GM18508 (cell line): ENCODE measurements at regions not wholly inside any gene's neighbourhood (a gene's known extent, or its start where the extent isn't known, plus 50 kb on each side); places are given as distances from the start of the nearest gene placed in this dataset.
"Not testable (repeated sequence)": the region's sequence is repeated elsewhere in the genome, so short reads cannot be mapped to it uniquely, and the experiment has no call there.

Source experiments
- ATAC-seq: cut with Tn5 transposase; IDR thresholded peaks from one replicate; pipeline ENCODE4 v1.9.1; 2021; ENCODE audit warnings: moderate number of reproducible peaks; ENCODE audit not compliant: insufficient read depth, unreplicated experiment

- no peak for ATAC-seq
Measured at GRCh38 chr6:76612954-76613353, 540.5 kb upstream of the IMPG1 start.

- ATAC-seq, result no peak
Measured at GRCh38 chr6:76609160-76609559, 536.7 kb upstream of the IMPG1 start.

- no peak for ATAC-seq
Measured at GRCh38 chr6:76594109-76594508, 521.6 kb upstream of the IMPG1 start.

- ATAC-seq, result no peak
Measured at GRCh38 chr6:76593668-76594067, 521.2 kb upstream of the IMPG1 start.

- ATAC-seq, result no peak
Measured at GRCh38 chr6:76592566-76592965, 520.1 kb upstream of the IMPG1 start.

- no peak for ATAC-seq
Measured at GRCh38 chr6:76587271-76587670, 514.8 kb upstream of the IMPG1 start.

- no peak for ATAC-seq
Measured at GRCh38 chr6:76584121-76584520, 511.7 kb upstream of the IMPG1 start.

- ATAC-seq, result no peak
Measured at GRCh38 chr6:76578746-76579145, 506.3 kb upstream of the IMPG1 start.

- no peak for ATAC-seq
Measured at GRCh38 chr6:76574746-76575145, 502.3 kb upstream of the IMPG1 start.

GRCh38 chr6:76565932-76566331 is 493.5 kb upstream of the IMPG1 start:
- ATAC-seq, result no peak

GRCh38 chr6:76562371-76562770 is 489.9 kb upstream of the IMPG1 start:
- not testable (repeated sequence) for ATAC-seq

GRCh38 chr6:76560851-76561755 is 488.6 kb upstream of the IMPG1 start:
- ATAC-seq, result not testable (repeated sequence)

GRCh38 chr6:76553256-76553655 is 480.8 kb upstream of the IMPG1 start:
- ATAC-seq, result no peak

GRCh38 chr6:76552268-76552667 is 479.8 kb upstream of the IMPG1 start:
- no peak for ATAC-seq

- no peak for ATAC-seq
Measured at GRCh38 chr6:76533661-76534060, 461.2 kb upstream of the IMPG1 start.

- ATAC-seq, result no peak
Measured at GRCh38 chr6:76532647-76533046, 460.2 kb upstream of the IMPG1 start.

GRCh38 chr6:76518443-76518842 is 446.0 kb upstream of the IMPG1 start:
- ATAC-seq, result no peak

- no peak for ATAC-seq
Measured at GRCh38 chr6:76516924-76517323, 444.5 kb upstream of the IMPG1 start.

GRCh38 chr6:76510489-76510888 is 438.0 kb upstream of the IMPG1 start:
- no peak for ATAC-seq

GRCh38 chr6:76509397-76509796 is 436.9 kb upstream of the IMPG1 start:
- ATAC-seq, result no peak

- ATAC-seq, result no peak
Measured at GRCh38 chr6:76506808-76507207, 434.3 kb upstream of the IMPG1 start.

GRCh38 chr6:76495909-76496308 is 423.4 kb upstream of the IMPG1 start:
- ATAC-seq, result no peak
